ENCODE measurements at regions not wholly inside any gene's neighbourhood (a gene's known extent, or its start where the extent isn't known, plus 50 kb on each side); places are given as distances from the start of the nearest gene placed in this dataset.

DNA sequence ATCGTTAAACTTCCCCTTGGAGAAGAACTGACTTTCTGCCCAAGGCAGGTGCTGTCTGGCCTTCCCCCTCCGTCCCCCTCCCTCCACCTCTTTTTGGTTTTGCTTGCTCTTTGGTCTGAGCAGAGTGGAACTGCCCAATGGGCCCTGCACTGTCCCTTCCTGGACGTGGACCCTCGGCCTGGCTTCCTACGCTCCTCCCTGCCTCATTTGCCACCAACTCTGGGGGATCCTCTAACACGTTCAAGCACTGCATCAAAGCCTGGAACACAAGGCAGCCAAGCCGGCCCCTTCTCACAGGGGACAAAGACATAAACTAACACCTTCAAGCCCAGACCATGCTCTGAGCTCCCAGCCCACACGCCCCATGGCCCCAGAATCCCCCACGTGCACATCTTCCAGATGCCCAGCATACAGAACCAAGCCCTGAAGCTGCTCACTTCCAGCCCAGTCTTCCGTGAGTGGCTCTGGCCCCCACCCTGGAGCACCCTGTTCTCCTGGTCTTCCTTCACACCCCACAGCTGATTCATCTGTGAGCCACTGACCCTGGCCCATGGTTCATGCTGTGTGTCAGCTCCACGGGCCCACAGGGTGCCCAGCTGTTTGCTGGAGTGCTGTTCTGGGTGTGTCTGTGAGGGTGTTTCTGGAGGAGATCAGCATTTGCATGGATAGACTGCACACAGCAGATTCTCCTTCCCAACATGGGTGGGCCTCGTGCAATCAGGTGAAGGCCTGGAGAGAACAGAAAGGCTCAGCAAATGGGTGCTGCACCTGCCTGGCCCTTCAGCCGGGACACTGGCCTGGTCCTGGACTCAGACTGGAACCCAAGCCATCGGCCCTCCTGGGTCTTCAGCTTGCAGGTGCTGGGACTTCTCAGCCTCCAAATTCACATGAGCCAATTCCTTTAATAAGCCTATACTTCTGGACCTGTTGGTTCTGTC, 247.1 kb upstream of the SALL3 start:
- Mint-ChIP-seq H3K27me3 (ENCODE audit: low read depth in 3 of 3) (peaks cover 2 to 6% (median 3%) of the 10 kb centered on the region in 3 donors), H3K27ac (no peak overlapping the region), H3K4me1 (no peaks in the 10 kb centered on the region), H3K36me3 (no peaks in the 10 kb centered on the region), H3K4me3 (no peak overlapping the region), H3K9me3 (no peaks in the 10 kb centered on the region)
- DNase-seq = no peak
- Histone ChIP-seq H3K9me3 (replicated peaks in 1 of 2; ENCODE audit: control insufficient read depth in 1 of 2, insufficient read depth in 1 of 2, low read length in 2 of 2) (no peaks in the 10 kb centered on the region), H3K36me3 (replicated peaks in 1 of 2; ENCODE audit: control insufficient read depth in 1 of 2, insufficient read depth in 2 of 2, low read length in 2 of 2) (no peaks in the 10 kb centered on the region), H3K27me3 (ENCODE audit: control insufficient read depth in 2 of 2, insufficient read depth in 2 of 2, low read length in 2 of 2) (no peaks in the 10 kb centered on the region), H3K4me2 (replicated peaks; ENCODE audit: extremely low read depth, low read length, poor library complexity, severe bottlenecking) (no peak overlapping the region), H3K4me1 (ENCODE audit: control insufficient read depth in 1 of 2, insufficient read depth in 2 of 2, low read length in 2 of 2) (no peaks in the 10 kb centered on the region), H3K4me3 (replicated peaks in 1 of 3; ENCODE audit: low read depth in 2 of 3, low read length in 3 of 3) (no peak overlapping the region), H2AFZ (ENCODE audit: insufficient read depth, low read depth, low read length, poor library complexity, severe bottlenecking) (no peak overlapping the region), H4K20me1 (ENCODE audit: insufficient read depth, low read length) (no peaks in the 10 kb centered on the region), H3K79me2 (ENCODE audit: insufficient read depth, low read length) (no peaks in the 10 kb centered on the region), H3K9ac (ENCODE audit: insufficient read depth, low read length, poor library complexity, severe bottlenecking) (no peak overlapping the region), H3K27ac (ENCODE audit: low read depth in 1 of 2, low read length in 2 of 2) (no peak overlapping the region)
- 73% methylated on average over 10 of the region's 14 CpGs for WGBS (ENCODE audit: insufficient coverage)
- intact Hi-C loops (cut with micrococcal nuclease) = no loop called here
- TF ChIP-seq, protein P1, sequence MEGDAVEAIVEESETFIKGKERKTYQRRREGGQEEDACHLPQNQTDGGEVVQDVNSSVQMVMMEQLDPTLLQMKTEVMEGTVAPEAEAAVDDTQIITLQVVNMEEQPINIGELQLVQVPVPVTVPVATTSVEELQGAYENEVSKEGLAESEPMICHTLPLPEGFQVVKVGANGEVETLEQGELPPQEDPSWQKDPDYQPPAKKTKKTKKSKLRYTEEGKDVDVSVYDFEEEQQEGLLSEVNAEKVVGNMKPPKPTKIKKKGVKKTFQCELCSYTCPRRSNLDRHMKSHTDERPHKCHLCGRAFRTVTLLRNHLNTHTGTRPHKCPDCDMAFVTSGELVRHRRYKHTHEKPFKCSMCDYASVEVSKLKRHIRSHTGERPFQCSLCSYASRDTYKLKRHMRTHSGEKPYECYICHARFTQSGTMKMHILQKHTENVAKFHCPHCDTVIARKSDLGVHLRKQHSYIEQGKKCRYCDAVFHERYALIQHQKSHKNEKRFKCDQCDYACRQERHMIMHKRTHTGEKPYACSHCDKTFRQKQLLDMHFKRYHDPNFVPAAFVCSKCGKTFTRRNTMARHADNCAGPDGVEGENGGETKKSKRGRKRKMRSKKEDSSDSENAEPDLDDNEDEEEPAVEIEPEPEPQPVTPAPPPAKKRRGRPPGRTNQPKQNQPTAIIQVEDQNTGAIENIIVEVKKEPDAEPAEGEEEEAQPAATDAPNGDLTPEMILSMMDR (IDR thresholded peaks at IDR 0.05) = no peak

DNA sequence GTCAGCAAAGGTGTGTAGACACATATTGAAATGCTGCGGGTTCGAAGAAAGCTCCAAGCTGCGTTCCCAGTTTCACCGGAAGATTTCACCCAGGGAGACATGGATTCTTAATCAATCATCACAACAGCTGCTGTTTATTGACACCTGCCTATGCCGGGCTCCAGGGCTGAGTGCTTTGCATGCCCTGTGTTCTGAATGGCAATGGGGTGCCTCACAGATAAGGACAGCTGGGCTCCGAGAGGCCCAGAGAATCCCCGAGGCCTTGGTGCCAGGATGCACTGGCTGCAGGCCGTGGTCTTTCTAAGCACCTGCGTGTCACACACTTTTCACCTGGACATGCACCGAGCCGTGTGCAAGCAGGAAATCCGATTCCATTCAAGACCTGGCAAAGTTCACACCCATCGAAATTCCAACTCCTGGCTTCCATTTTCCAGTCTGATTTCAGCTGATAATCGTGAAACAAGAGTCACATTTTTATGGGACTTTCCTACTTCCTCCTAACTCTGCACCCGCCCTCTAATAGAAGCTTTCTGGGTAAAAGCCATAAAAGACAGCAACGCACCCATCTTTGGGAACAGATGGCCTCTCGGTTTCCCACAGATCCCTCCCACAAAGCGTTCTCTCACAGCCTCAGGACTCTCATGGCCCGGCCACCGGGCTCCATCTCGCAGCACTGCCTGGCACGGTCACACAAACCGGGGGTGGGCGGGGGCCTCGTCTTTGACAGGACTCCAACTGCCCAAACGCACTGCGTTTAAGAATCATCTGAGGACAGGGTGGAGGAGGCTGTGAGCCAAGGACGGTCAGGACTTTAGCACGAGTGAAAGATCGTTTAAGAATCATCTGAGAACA, 245.6 kb upstream of the SALL3 start:
- no peaks in the 10 kb centered on the region for H3K9me3 Mint-ChIP-seq
- H3K27ac ChIP-seq (ENCODE audit: low read depth in 1 of 2, low read length in 2 of 2) = no peak overlapping the region
- TF ChIP-seq, protein P1 (IDR thresholded peaks at IDR 0.05) = no peak
- no peaks in the 10 kb centered on the region for H3K4me1 Mint-ChIP-seq
- H3K36me3 ChIP-seq (replicated peaks in 1 of 2; ENCODE audit: control insufficient read depth in 1 of 2, insufficient read depth in 2 of 2, low read length in 2 of 2) = no peaks in the 10 kb centered on the region
- intact Hi-C loops (cut with micrococcal nuclease) = no loop called here
- no peaks in the 10 kb centered on the region for H4K20me1 ChIP-seq (ENCODE audit: insufficient read depth, low read length)
- H3K36me3 Mint-ChIP-seq = no peaks in the 10 kb centered on the region
- no peak overlapping the region for H3K4me2 ChIP-seq (replicated peaks; ENCODE audit: extremely low read depth, low read length, poor library complexity, severe bottlenecking)
- no peaks in the 10 kb centered on the region for H3K79me2 ChIP-seq (ENCODE audit: insufficient read depth, low read length)
- H3K9ac ChIP-seq (ENCODE audit: insufficient read depth, low read length, poor library complexity, severe bottlenecking) = no peak overlapping the region
- peaks cover 3 to 7% (median 6%) of the 10 kb centered on the region in 3 donors for H3K27me3 Mint-ChIP-seq (ENCODE audit: low read depth in 3 of 3)
- no peak overlapping the region for H2AFZ ChIP-seq (ENCODE audit: insufficient read depth, low read depth, low read length, poor library complexity, severe bottlenecking)
- no peak for DNase-seq
- H3K27ac Mint-ChIP-seq = no peak overlapping the region
- no peak overlapping the region for H3K4me3 Mint-ChIP-seq
- no peaks in the 10 kb centered on the region for H3K27me3 ChIP-seq (ENCODE audit: control insufficient read depth in 2 of 2, insufficient read depth in 2 of 2, low read length in 2 of 2)
- 83% methylated on average over 26 of the region's 30 CpGs for WGBS (ENCODE audit: insufficient coverage)
- no peak overlapping the region for H3K4me3 ChIP-seq (replicated peaks in 1 of 3; ENCODE audit: low read depth in 2 of 3, low read length in 3 of 3)
- no peaks in the 10 kb centered on the region for H3K4me1 ChIP-seq (ENCODE audit: control insufficient read depth in 1 of 2, insufficient read depth in 2 of 2, low read length in 2 of 2)
- H3K9me3 ChIP-seq (replicated peaks in 1 of 2; ENCODE audit: control insufficient read depth in 1 of 2, insufficient read depth in 1 of 2, low read length in 2 of 2) = no peaks in the 10 kb centered on the region
